K562 (cell line): ENCODE measurements at regions not wholly inside any gene's neighbourhood (a gene's known extent, or its start where the extent isn't known, plus 50 kb on each side); places are given as distances from the start of the nearest gene placed in this dataset.

ENCODE experiments used
- ATAC-seq: fragments of 200-7000 bp; cut with Tn5 transposase; 3 replicates; pipeline ENCODE4 v1.9.1; 2020; ENCODE audit warnings: moderate library complexity
- BruUV-seq: library from RNA; stranded (reverse); fragments of 400-500 nt; replicated peaks from 2 replicates; lab custom pipeline; 2021; lab: Mats Ljungman, UMichigan
- CTCF ChIA-PET: fragments of 300-600 bp; formaldehyde crosslinking; extraction: SDS; loops from one replicate; lab custom pipeline; 2021; ENCODE audit warnings: low intra/inter-chr PET ratio; lab: Yijun Ruan, JAX
- POLR2A ChIA-PET: fragments of 300-600, 350-650 bp; sonication (Branson Sonifier 250); formaldehyde crosslinking; extraction: SDS; loops from one replicate; lab custom pipeline; 2021; ENCODE audit warnings: antibody characterized with exemption, inconsistent platforms; lab: Yijun Ruan, JAX
- DNase-seq, 4 experiments: peaks; one replicate each; pipeline versions ENCODE4 v3.0.0 to v3.0.0-alpha.2; 2011 to 2018; ENCODE audit warnings: low spot score in 3 of 4, mixed read lengths in 3 of 4; ENCODE audit errors: extremely low read depth in 1 of 4
- FAIRE-seq: peaks from 2 replicates; lab custom pipeline; 2011; peaks lifted over from hg19 to GRCh38; lab: Jason Lieb, UNC
- H2AFZ ChIP-seq: 2 replicates; pipeline ENCODE4 v1.6.0; 2011; ENCODE audit warnings: low read depth, low read length, control low read depth, inconsistent platforms
- H3K27ac ChIP-seq: fragments of 200-600 bp; 3 replicates; pipeline ENCODE4 v1.8.0; 2011; ENCODE audit warnings: low read depth, mild to moderate bottlenecking, control low read depth, inconsistent platforms, low read length, moderate library complexity, mixed read lengths; ENCODE audit errors: extremely low read depth
- H3K27me3 ChIP-seq, 2 experiments: fragments of 300-600 bp in 1 of 2; 2 replicates in 1 of 2; 3 replicates in 1 of 2; pipeline versions ENCODE4 v1.6.0 to v1.8.0; 2011; ENCODE audit warnings: inconsistent platforms in 2 of 2, low read length in 2 of 2, mild to moderate bottlenecking in 1 of 2, mixed read lengths in 1 of 2, moderate library complexity in 1 of 2; ENCODE audit not compliant: control insufficient read depth in 2 of 2, insufficient read depth in 2 of 2
- H3K36me3 ChIP-seq: fragments of 300-600 bp; 3 replicates; pipeline ENCODE4 v1.8.0; 2011; ENCODE audit warnings: mild to moderate bottlenecking, low read length, inconsistent platforms; ENCODE audit not compliant: control insufficient read depth, insufficient read depth
- H3K4me1 ChIP-seq, 2 experiments: fragments of 200-600 bp in 1 of 2; replicated peaks in 1 of 2; 2 replicates in 1 of 2; 3 replicates in 1 of 2; pipeline versions ENCODE4 v1.5.1 to v1.8.0; 2011; ENCODE audit warnings: inconsistent platforms in 2 of 2, low read length in 2 of 2, mild to moderate bottlenecking in 1 of 2, mixed read lengths in 1 of 2, moderate library complexity in 1 of 2; ENCODE audit not compliant: control insufficient read depth in 2 of 2, insufficient read depth in 2 of 2
- H3K4me2 ChIP-seq: 2 replicates; pipeline ENCODE4 v1.6.1; 2011; ENCODE audit warnings: low read length, control low read depth, inconsistent platforms, mixed read lengths; ENCODE audit not compliant: insufficient read depth
- H3K4me3 ChIP-seq: fragments of 200-600 bp; sonication (generic), shearing (Covaris generic); 2 replicates; pipeline ENCODE4 v1.5.1; 2016; ENCODE audit warnings: control low read depth, inconsistent platforms
- H3K79me2 ChIP-seq: fragments of 200-600 bp; 3 replicates; pipeline ENCODE4 v1.8.0; 2011; ENCODE audit warnings: low read length, inconsistent platforms; ENCODE audit not compliant: control insufficient read depth, insufficient read depth
- H3K9ac ChIP-seq, 2 experiments: 2 replicates each; pipeline versions ENCODE4 v1.6.0 to v1.6.1; 2011; ENCODE audit warnings: low read depth in 2 of 2, low read length in 2 of 2, control low read depth in 1 of 2, inconsistent platforms in 1 of 2, mild to moderate bottlenecking in 1 of 2, mixed read lengths in 1 of 2; ENCODE audit not compliant: insufficient read depth in 1 of 2
- H3K9me1 ChIP-seq: one replicate; pipeline ENCODE4 v1.6.0; 2011; ENCODE audit warnings: inconsistent platforms, mild to moderate bottlenecking, low read length, moderate library complexity; ENCODE audit not compliant: control insufficient read depth, insufficient read depth
- H3K9me3 ChIP-seq: replicated peaks from 2 replicates; pipeline ENCODE4 v1.5.1; 2011; ENCODE audit warnings: low read depth, low read length, inconsistent platforms; ENCODE audit not compliant: control insufficient read depth, insufficient read depth
- H4K20me1 ChIP-seq: replicated peaks from 2 replicates; pipeline ENCODE4 v1.6.1; 2011; ENCODE audit warnings: low read length, inconsistent platforms, mixed read lengths; ENCODE audit not compliant: control insufficient read depth, insufficient read depth
- BCL6 ChIP-seq: fragments of 250-450 bp; sonication (Bioruptor Pico); IDR thresholded peaks from 2 replicates; pipeline ENCODE4 v1.4.0; 2020
- BDP1 ChIP-seq: IDR thresholded peaks from 3 replicates; pipeline ENCODE4 v1.6.1; 2011; ENCODE audit not compliant: insufficient read length, insufficient read depth
- CHD1 ChIP-seq: fragments of 200-600 bp; sonication (generic); IDR thresholded peaks from one replicate; pipeline ENCODE4 v1.6.1; 2012; ENCODE audit warnings: mild to moderate bottlenecking, moderate library complexity, low read length, inconsistent platforms
- EP300 ChIP-seq: IDR thresholded peaks from 2 replicates; pipeline ENCODE4 v1.6.1; 2012; ENCODE audit warnings: low read length, improper control_type of control experiment
- HDAC2 ChIP-seq: fragments of 450-650 bp; IDR thresholded peaks from 2 replicates; pipeline ENCODE4 v1.6.1; 2016; ENCODE audit warnings: mild to moderate bottlenecking
- JUN ChIP-seq, 2 experiments: sonication (generic) in 1 of 2; formaldehyde crosslinking in 1 of 2; IDR thresholded peaks; 2 replicates each; pipeline versions ENCODE4 v1.6.1 to v1.8.0; 2012 to 2022; ENCODE audit warnings: borderline replicate concordance in 2 of 2, mild to moderate bottlenecking in 2 of 2, improper control_type of control experiment in 1 of 2, low read depth in 1 of 2, low read length in 1 of 2, missing genetic modification reagents in 1 of 2
- KAT7 ChIP-seq: sonication (generic); formaldehyde crosslinking; IDR thresholded peaks from 2 replicates; pipeline ENCODE4 v1.8.0; 2022; ENCODE audit warnings: missing genetic modification reagents, mild to moderate bottlenecking, borderline replicate concordance
- NFRKB ChIP-seq: fragments of 450-650 bp; IDR thresholded peaks from 2 replicates; pipeline ENCODE4 v1.6.1; 2016; ENCODE audit warnings: low read depth
- PML ChIP-seq: IDR thresholded peaks from 2 replicates; pipeline ENCODE4 v1.6.1; 2012; ENCODE audit warnings: low read length, inconsistent platforms
- SRSF3 ChIP-seq: fragments of 200-400 bp; formaldehyde crosslinking; IDR thresholded peaks from 2 replicates; pipeline ENCODE4 v1.6.1; 2016; ENCODE audit warnings: mild to moderate bottlenecking, low read length, moderate library complexity; ENCODE audit not compliant: insufficient read depth
- TCF7 ChIP-seq: sonication (generic); IDR thresholded peaks from 2 replicates; pipeline ENCODE4 v1.6.1; 2016; ENCODE audit warnings: antibody characterized with exemption, borderline replicate concordance
- TFAP4 ChIP-seq: sonication (generic); formaldehyde crosslinking; IDR thresholded peaks from 2 replicates; pipeline ENCODE4 v1.8.0; 2022; ENCODE audit warnings: missing genetic modification reagents, mild to moderate bottlenecking, moderate library complexity, borderline replicate concordance
- VEZF1 ChIP-seq: fragments of 200-800 bp; sonication (Bioruptor generic); IDR thresholded peaks from 2 replicates; pipeline ENCODE4 v1.6.1; 2017; ENCODE audit warnings: missing genetic modification characterization, missing compliant biosample characterization
- ZFP1 ChIP-seq: fragments of 450-650 bp; formaldehyde crosslinking; IDR thresholded peaks from 2 replicates; pipeline ENCODE4 v1.4.0; 2020; ENCODE audit warnings: mild to moderate bottlenecking, mixed read lengths
- ZNF175 ChIP-seq: fragments of 200-800 bp; sonication (Bioruptor generic); IDR thresholded peaks from 2 replicates; pipeline ENCODE4 v1.6.1; 2016; ENCODE audit warnings: low read depth, mild to moderate bottlenecking, missing genetic modification characterization, missing compliant biosample characterization
- ZNF436 ChIP-seq: fragments of 250-450, 450-650 bp; sonication (Bioruptor Pico); formaldehyde crosslinking; IDR thresholded peaks from 2 replicates; pipeline ENCODE4 v1.7.0; 2020; ENCODE audit warnings: mild to moderate bottlenecking
- in situ Hi-C: fragments of 300-500 bp; cut with MboI; formaldehyde crosslinking; loops from 4 replicates; pipeline ENCODE4 v1.15.0; 2018; ENCODE audit warnings: inconsistent platforms, mixed read lengths
- intact Hi-C: fragments of 100-400 bp; cut with micrococcal nuclease; formaldehyde crosslinking; loops from 2 replicates; pipeline ENCODE4 v1.14.2; 2022

- H3K27me3 ChIP-seq, result no peaks in the 10 kb centered on the region; a peak in 1 of 5 replicates
- TF ChIP-seq JUN (IDR thresholded peaks at IDR 0.05; ENCODE audit: borderline replicate concordance, low read depth, low read length) (no peak), JUN (CRISPR knock-in tag; IDR thresholded peaks at IDR 0.05; ENCODE audit: borderline replicate concordance) (no peak), TCF7 (no peak), SRSF3 (no peak), BDP1 (no peak), TFAP4 (CRISPR knock-in tag) (no peak), NFRKB (no peak), PML (no peak), KAT7 (CRISPR knock-in tag) (no peak), ZNF175 (CRISPR knock-in tag) (no peak), ZFP1 (CRISPR knock-in tag) (no peak), BCL6 (CRISPR knock-in tag) (no peak), CHD1 (no peak), EP300 (no peak), VEZF1 (no peak), ZNF436 (no peak), HDAC2 (no peak)
- no peaks in the 10 kb centered on the region for H3K79me2 ChIP-seq
- H3K4me1 ChIP-seq, result peaks cover 0 to 3% of the 10 kb centered on the region in 2 experiments; a peak in 1 of 5 replicates
- H3K9me1 ChIP-seq, result no peaks in the 10 kb centered on the region
- CTCF ChIA-PET, result no interaction called here
- H3K9me3 ChIP-seq, result no peaks in the 10 kb centered on the region
- no TSS peak for BruUV-seq
- no peak for DNase-seq
- no peak overlapping the region for H3K27ac ChIP-seq
- no peak for FAIRE-seq
- no peak overlapping the region for H3K4me2 ChIP-seq
- H3K9ac ChIP-seq, result no peak overlapping the region
- intact Hi-C loops (no loop called here), in situ Hi-C loops (no loop called here)
- ATAC-seq, result no peak
- no peaks in the 10 kb centered on the region for H4K20me1 ChIP-seq
- no peak overlapping the region for H3K4me3 ChIP-seq
- POLR2A ChIA-PET, result no interaction called here
- H2AFZ ChIP-seq, result no peak overlapping the region
- no peaks in the 10 kb centered on the region for H3K36me3 ChIP-seq
These were observed 239.2 kb downstream of the RPIA start for GRCh38 chr2:88930659-88931058.
